Naive thymus-derived CD4-positive, alpha-beta T cell (primary cell): ENCODE measurements at regions not wholly inside any gene's neighbourhood (a gene's known extent, or its start where the extent isn't known, plus 50 kb on each side); places are given as distances from the start of the nearest gene placed in this dataset.

Experiments used
- ATAC-seq: fragments of 150-1000 bp; cut with Tn5 transposase; 2 replicates; pipeline ENCODE4 v1.10.0; 2021; ENCODE audit warnings: mild to moderate bottlenecking, moderate library complexity
- CTCF ChIA-PET: fragments of 350-600 bp; sonication (Branson Sonifier 250); formaldehyde crosslinking; loops from one replicate; lab custom pipeline; 2021; ENCODE audit warnings: antibody characterized with exemption; lab: Charles Lee
- POLR2A ChIA-PET: fragments of 350-600 bp; sonication (Branson Sonifier 250); formaldehyde crosslinking; loops from one replicate; lab custom pipeline; 2021; ENCODE audit warnings: antibody characterized with exemption, inconsistent platforms; lab: Charles Lee
- DNase-seq, 9 donors: peaks; one replicate each; pipeline versions ENCODE4 v3.0.0 to v3.0.0-alpha.2; 2020 to 2022; ENCODE audit warnings: mixed read lengths in 1 of 9
- H3K27ac ChIP-seq: one replicate; pipeline ENCODE4 v1.7.0; 2013; ENCODE audit warnings: mild to moderate bottlenecking, low read depth, low read length, moderate library complexity
- H3K27me3 ChIP-seq, 2 donors: one replicate each; pipeline ENCODE4 v1.7.0; 2013; ENCODE audit warnings: low read length in 2 of 2, mild to moderate bottlenecking in 2 of 2, moderate library complexity in 2 of 2; ENCODE audit not compliant: control insufficient read depth in 2 of 2, insufficient read depth in 2 of 2
- H3K36me3 ChIP-seq, 3 experiments: 1 replicate in 2 of 3; 2 replicates in 1 of 3; pipeline ENCODE4 v1.7.0; 2013; ENCODE audit warnings: low read length in 3 of 3, mild to moderate bottlenecking in 3 of 3, moderate library complexity in 1 of 3; ENCODE audit not compliant: insufficient read depth in 3 of 3, control insufficient read depth in 2 of 3
- H3K4me1 ChIP-seq, 2 donors: one replicate each; pipeline ENCODE4 v1.7.0; 2013; ENCODE audit warnings: low read length in 2 of 2, mild to moderate bottlenecking in 2 of 2, moderate library complexity in 1 of 2; ENCODE audit not compliant: control insufficient read depth in 2 of 2, insufficient read depth in 2 of 2
- H3K4me3 ChIP-seq: 2 replicates; pipeline ENCODE4 v1.7.0; 2013; ENCODE audit warnings: mild to moderate bottlenecking, low read length
- H3K9me3 ChIP-seq, 3 experiments: 1 replicate in 2 of 3; 2 replicates in 1 of 3; pipeline ENCODE4 v1.7.0; 2013; ENCODE audit warnings: low read length in 3 of 3; ENCODE audit not compliant: control insufficient read depth in 2 of 3
- H3K27ac Mint-ChIP-seq, 9 donors: one replicate each; pipeline ENCODE4 v1.8.0; 2020 to 2022; ENCODE audit warnings: mixed read lengths in 9 of 9, mild to moderate bottlenecking in 8 of 9, moderate library complexity in 5 of 9, inconsistent platforms in 2 of 9
- H3K27me3 Mint-ChIP-seq, 5 donors: one replicate each; pipeline ENCODE4 v1.8.0; 2021 to 2022; ENCODE audit warnings: mixed read lengths in 5 of 5, mild to moderate bottlenecking in 1 of 5
- H3K36me3 Mint-ChIP-seq, 5 donors: one replicate each; pipeline ENCODE4 v1.8.0; 2020 to 2022; ENCODE audit warnings: mixed read lengths in 5 of 5, mild to moderate bottlenecking in 3 of 5, inconsistent platforms in 1 of 5
- H3K4me1 Mint-ChIP-seq, 7 donors: one replicate each; pipeline ENCODE4 v1.8.0; 2020 to 2022; ENCODE audit warnings: mixed read lengths in 7 of 7, mild to moderate bottlenecking in 3 of 7, inconsistent platforms in 1 of 7
- H3K4me3 Mint-ChIP-seq, 10 donors: one replicate each; pipeline ENCODE4 v1.8.0; 2020 to 2022; ENCODE audit warnings: mild to moderate bottlenecking in 10 of 10, mixed read lengths in 10 of 10, moderate library complexity in 6 of 10, inconsistent platforms in 2 of 10
- H3K9me3 Mint-ChIP-seq, 11 donors: one replicate each; pipeline ENCODE4 v1.8.0; 2020 to 2022; ENCODE audit warnings: mixed read lengths in 11 of 11, mild to moderate bottlenecking in 4 of 11, inconsistent platforms in 1 of 11, moderate library complexity in 1 of 11
- intact Hi-C, 2 donors: fragments of 100-400 bp; cut with micrococcal nuclease; formaldehyde crosslinking; loops; one replicate each; pipeline ENCODE4 v1.15.1; 2023

DNA sequence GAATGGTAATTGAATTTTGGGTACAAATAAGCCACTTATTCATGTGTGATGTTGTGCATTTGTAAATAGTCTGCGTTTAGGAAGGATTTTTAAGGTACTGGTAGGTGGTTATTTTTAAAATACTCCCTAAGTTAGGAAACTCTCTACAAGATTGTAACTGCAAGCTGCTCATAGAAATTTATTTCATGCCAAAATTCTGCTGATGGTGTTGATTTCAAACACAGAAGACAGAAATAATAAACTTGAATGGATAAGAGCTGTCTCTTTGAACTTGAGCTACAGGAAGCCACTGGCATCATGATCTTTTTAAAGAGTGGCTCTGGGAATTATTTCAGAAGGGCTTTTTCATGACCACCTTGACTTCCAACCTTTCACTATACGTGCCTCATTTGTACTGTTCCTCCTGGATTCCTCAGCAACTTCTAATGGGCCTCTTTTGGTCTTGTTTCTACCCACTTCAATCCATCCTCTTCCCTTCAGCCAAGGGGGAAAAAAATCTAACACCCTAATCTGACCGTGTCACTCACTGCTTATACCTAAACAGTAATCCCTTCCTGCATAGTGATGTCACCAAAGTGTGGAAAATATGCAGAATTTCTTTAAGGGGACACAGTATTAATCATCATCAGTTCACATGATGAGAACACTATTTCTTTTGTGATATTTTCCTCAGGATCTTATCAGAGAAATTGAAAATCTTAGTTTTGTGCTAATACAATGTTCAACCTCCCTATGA, 113.6 kb downstream of the PFDN4 start:
- intact Hi-C loops = no loop called here
- peaks cover 0 to 4% (median 0%) of the 10 kb centered on the region in 11 donors for H3K9me3 Mint-ChIP-seq
- no peak overlapping the region for H3K4me3 Mint-ChIP-seq
- peaks cover 0 to 14% (median 0%) of the 10 kb centered on the region in 7 donors for H3K4me1 Mint-ChIP-seq
- CTCF ChIA-PET = no interaction called here
- Histone ChIP-seq H3K36me3 (no peaks in the 10 kb centered on the region), H3K9me3 (no peaks in the 10 kb centered on the region), H3K4me1 (no peaks in the 10 kb centered on the region), H3K4me3 (no peak overlapping the region), H3K27ac (no peak overlapping the region), H3K27me3 (no peaks in the 10 kb centered on the region)
- ATAC-seq (no peak), DNase-seq (no peak)
- POLR2A ChIA-PET = no interaction called here
- no peaks in the 10 kb centered on the region for H3K36me3 Mint-ChIP-seq
- no peak overlapping the region for H3K27ac Mint-ChIP-seq
- peaks cover 0 to 21% (median 13%) of the 10 kb centered on the region in 5 donors for H3K27me3 Mint-ChIP-seq

DNA sequence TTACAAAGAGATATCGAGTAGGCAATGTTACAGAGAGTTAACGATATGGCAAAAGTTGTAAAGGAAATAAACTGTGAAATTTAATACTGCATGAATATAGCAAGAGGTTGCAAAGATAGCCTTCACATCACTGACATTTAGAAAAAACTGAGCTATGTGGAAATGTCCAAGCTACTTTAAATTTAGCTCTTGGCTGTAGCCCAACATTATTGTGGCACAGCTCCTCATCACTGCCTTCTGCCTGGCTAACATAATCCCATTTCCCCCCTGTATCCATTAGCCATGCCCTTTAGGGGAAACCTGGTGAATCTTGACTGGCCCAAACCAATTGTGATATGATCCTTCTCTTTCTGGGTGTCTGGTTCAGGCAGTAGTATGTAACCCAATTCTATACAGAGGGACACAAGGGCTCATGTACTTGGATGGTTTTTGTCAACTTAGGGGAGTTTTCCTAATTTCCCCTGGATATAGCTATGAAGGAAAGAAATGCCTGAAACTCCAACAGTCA, 115.4 kb downstream of the PFDN4 start:
- DNase-seq (no peak), ATAC-seq (no peak)
- Mint-ChIP-seq H3K4me1 (peaks cover 0 to 14% (median 0%) of the 10 kb centered on the region in 7 donors), H3K27ac (no peak overlapping the region), H3K9me3 (no peaks in the 10 kb centered on the region), H3K4me3 (no peak overlapping the region), H3K36me3 (no peaks in the 10 kb centered on the region), H3K27me3 (peaks cover 0 to 22% (median 8%) of the 10 kb centered on the region in 5 donors)
- intact Hi-C loops = no loop called here
- ChIA-PET CTCF (no interaction called here), POLR2A (no interaction called here)
- Histone ChIP-seq H3K27ac (no peak overlapping the region), H3K27me3 (no peaks in the 10 kb centered on the region), H3K36me3 (no peaks in the 10 kb centered on the region), H3K4me1 (no peaks in the 10 kb centered on the region), H3K9me3 (no peaks in the 10 kb centered on the region), H3K4me3 (no peak overlapping the region)

DNA sequence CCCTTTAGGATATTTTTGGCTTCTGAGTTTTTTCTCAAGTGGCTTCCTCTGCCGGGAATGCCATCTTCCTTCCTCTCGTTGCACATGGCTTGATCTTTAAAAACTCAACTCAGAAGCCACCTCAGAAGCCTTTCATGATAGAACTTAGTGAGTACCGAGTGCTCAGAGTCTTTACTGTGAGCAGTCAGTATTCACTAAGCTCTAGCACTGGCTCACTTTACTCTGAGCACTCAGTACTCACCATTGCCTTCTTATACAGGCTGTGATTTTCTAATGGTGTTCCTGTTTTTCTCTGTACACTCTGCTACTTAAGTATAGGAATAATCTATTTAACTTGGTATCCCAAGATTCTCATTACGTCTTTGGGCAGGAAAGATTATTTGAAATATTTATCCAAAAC, 116.2 kb downstream of the PFDN4 start:
- Histone ChIP-seq H3K4me1 (no peaks in the 10 kb centered on the region), H3K36me3 (no peaks in the 10 kb centered on the region), H3K4me3 (no peak overlapping the region), H3K9me3 (no peaks in the 10 kb centered on the region), H3K27ac (no peak overlapping the region), H3K27me3 (no peaks in the 10 kb centered on the region)
- Mint-ChIP-seq H3K27me3 (peaks cover 0 to 22% (median 8%) of the 10 kb centered on the region in 5 donors), H3K36me3 (no peaks in the 10 kb centered on the region), H3K27ac (no peak overlapping the region), H3K4me1 (peaks cover 0 to 14% (median 0%) of the 10 kb centered on the region in 7 donors), H3K4me3 (no peak overlapping the region), H3K9me3 (no peaks in the 10 kb centered on the region)
- ATAC-seq = no peak
- POLR2A ChIA-PET = no interaction called here
- intact Hi-C loops = loop anchor here in 1 of 2 donors (1.0 kb wide), 1 partner anchor 39 kb away; no protein-coding TSS in a partner anchor
- CTCF ChIA-PET = no interaction called here
- no peak for DNase-seq

DNA sequence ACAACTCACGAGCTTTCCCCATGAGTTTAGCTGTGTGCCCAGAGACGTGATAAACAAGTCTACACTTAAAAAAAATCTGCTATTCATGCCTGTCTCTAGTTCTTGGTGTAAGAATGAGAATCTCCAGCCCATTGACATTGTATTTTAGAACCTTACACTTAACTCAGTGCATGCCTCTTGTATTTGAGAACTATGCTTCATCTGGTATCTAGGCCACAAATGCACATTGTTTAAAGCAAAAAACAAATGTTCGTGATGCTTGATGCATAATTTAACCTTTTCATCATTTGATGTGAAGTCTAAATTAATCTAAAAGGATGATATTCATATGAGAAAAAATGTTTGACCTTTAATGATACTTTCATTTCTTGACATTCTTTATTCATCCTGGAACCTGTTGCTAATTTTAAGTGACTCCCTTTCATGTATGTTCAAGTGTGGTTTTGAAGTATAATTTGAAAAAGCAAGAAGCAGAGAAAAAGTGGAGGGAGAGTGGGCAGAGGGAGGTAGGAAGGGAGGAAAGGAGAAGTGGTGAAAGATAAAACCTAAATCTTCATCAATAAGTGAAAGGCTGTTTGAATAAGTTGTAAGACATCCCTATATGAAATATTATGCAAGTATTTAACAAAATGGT, 116.9 kb downstream of the PFDN4 start:
- Histone ChIP-seq H3K4me1 (no peaks in the 10 kb centered on the region), H3K4me3 (no peak overlapping the region), H3K36me3 (no peaks in the 10 kb centered on the region), H3K27me3 (no peaks in the 10 kb centered on the region), H3K27ac (no peak overlapping the region), H3K9me3 (no peaks in the 10 kb centered on the region)
- intact Hi-C loops = loop anchor here in 1 of 2 donors (1.0 kb wide), 1 partner anchor 39 kb away; no protein-coding TSS in a partner anchor
- H3K27me3 Mint-ChIP-seq = peaks cover 0 to 17% (median 11%) of the 10 kb centered on the region in 5 donors
- ChIA-PET CTCF (no interaction called here), POLR2A (no interaction called here)
- H3K4me1 Mint-ChIP-seq = peaks cover 0 to 14% (median 0%) of the 10 kb centered on the region in 7 donors
- DNase-seq (no peak), ATAC-seq (no peak)
- no peak overlapping the region for H3K4me3 Mint-ChIP-seq
- H3K36me3 Mint-ChIP-seq = no peaks in the 10 kb centered on the region
- no peaks in the 10 kb centered on the region for H3K9me3 Mint-ChIP-seq
- H3K27ac Mint-ChIP-seq = peak overlapping the region in 1 of 9 donors; percentile 1

DNA sequence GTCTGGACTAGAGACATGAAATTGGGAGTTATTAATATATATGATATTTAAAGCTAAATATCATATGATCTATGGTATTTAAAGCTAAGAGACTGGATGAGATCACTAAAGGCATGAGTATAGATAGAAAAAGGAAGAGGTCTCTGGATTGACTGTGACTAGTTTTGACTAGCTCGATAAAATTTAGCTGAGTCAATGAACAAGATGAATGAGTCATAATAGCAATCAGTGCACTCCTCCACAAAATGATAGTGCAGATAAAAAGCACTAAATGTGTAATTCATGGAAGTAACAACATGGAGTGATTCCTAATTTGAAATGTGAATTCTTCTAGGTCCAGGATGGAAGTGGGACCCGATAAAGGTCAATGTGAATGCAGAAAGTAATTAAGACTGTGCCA, 127.4 kb downstream of the PFDN4 start:
- ATAC-seq = no peak
- no peak overlapping the region for H3K27ac ChIP-seq
- intact Hi-C loops = no loop called here
- no peak overlapping the region for H3K4me3 Mint-ChIP-seq
- peaks cover 0 to 5% (median 0%) of the 10 kb centered on the region in 5 donors for H3K36me3 Mint-ChIP-seq
- H3K9me3 ChIP-seq = no peaks in the 10 kb centered on the region
- ChIA-PET POLR2A (no interaction called here), CTCF (no interaction called here)
- peaks cover 0 to 22% (median 11%) of the 10 kb centered on the region in 5 donors for H3K27me3 Mint-ChIP-seq
- DNase-seq = no peak
- peaks cover 0 to 4% (median 0%) of the 10 kb centered on the region in 7 donors for H3K4me1 Mint-ChIP-seq
- H3K36me3 ChIP-seq = no peaks in the 10 kb centered on the region
- peaks cover 0 to 18% (median 6%) of the 10 kb centered on the region in 11 donors for H3K9me3 Mint-ChIP-seq
- no peaks in the 10 kb centered on the region for H3K4me1 ChIP-seq
- H3K4me3 ChIP-seq = no peak overlapping the region
- H3K27me3 ChIP-seq = peaks cover 0 to 3% of the 10 kb centered on the region in 2 donors
- H3K27ac Mint-ChIP-seq = no peak overlapping the region

GRCh38 chr20:54337144-54337543, 129.3 kb downstream of the PFDN4 start:
- no peak overlapping the region for H3K4me3 ChIP-seq
- intact Hi-C loops = no loop called here
- H3K9me3 ChIP-seq = no peaks in the 10 kb centered on the region
- Mint-ChIP-seq H3K9me3 (peaks cover 0 to 18% (median 6%) of the 10 kb centered on the region in 11 donors), H3K36me3 (peaks cover 0 to 5% (median 0%) of the 10 kb centered on the region in 5 donors), H3K4me3 (no peak overlapping the region), H3K27me3 (peaks cover 0 to 19% (median 7%) of the 10 kb centered on the region in 5 donors), H3K4me1 (peaks cover 0 to 4% (median 0%) of the 10 kb centered on the region in 7 donors), H3K27ac (no peak overlapping the region)
- H3K27ac ChIP-seq = no peak overlapping the region
- H3K27me3 ChIP-seq = no peaks in the 10 kb centered on the region
- no peak for DNase-seq
- H3K36me3 ChIP-seq = no peaks in the 10 kb centered on the region
- H3K4me1 ChIP-seq = no peaks in the 10 kb centered on the region
- ChIA-PET CTCF (no interaction called here), POLR2A (no interaction called here)
- ATAC-seq = no peak
